ENCODE measurements at regions not wholly inside any gene's neighbourhood (a gene's known extent, or its start where the extent isn't known, plus 50 kb on each side); places are given as distances from the start of the nearest gene placed in this dataset.
"Not testable (repeated sequence)": the region's sequence is repeated elsewhere in the genome, so short reads cannot be mapped to it uniquely, and the experiment has no call there.

- FAIRE-seq (no peak), DNase-seq (ENCODE audit: low spot score) (no peak)
These were observed 273.0 kb upstream of the CTNND2 start for GRCh38 chr5:12177225-12177624.

GRCh38 chr5:12175914-12176585 is 271.8 kb upstream of the CTNND2 start:
- FAIRE-seq (no peak), DNase-seq (ENCODE audit: low spot score) (no peak)

- FAIRE-seq (no peak), DNase-seq (ENCODE audit: low spot score) (no peak)
These were observed 270.5 kb upstream of the CTNND2 start for GRCh38 chr5:12174734-12175133.

- FAIRE-seq (no peak), DNase-seq (ENCODE audit: low spot score) (no peak)
These were observed 265.3 kb upstream of the CTNND2 start for GRCh38 chr5:12169536-12169935.

GRCh38 chr5:12162863-12163262 is 258.6 kb upstream of the CTNND2 start:
- FAIRE-seq (no peak), DNase-seq (ENCODE audit: low spot score) (no peak)

- FAIRE-seq = no peak
- DNase-seq (ENCODE audit: low spot score) = no peak
These were observed 243.3 kb upstream of the CTNND2 start for GRCh38 chr5:12147513-12147912.

GRCh38 chr5:12141496-12141895 is 237.2 kb upstream of the CTNND2 start:
- no peak for FAIRE-seq
- DNase-seq (ENCODE audit: low spot score) = no peak

GRCh38 chr5:12133520-12133919 is 229.3 kb upstream of the CTNND2 start:
- FAIRE-seq (no peak), DNase-seq (ENCODE audit: low spot score) (no peak)

GRCh38 chr5:12131020-12131419 is 226.8 kb upstream of the CTNND2 start:
- FAIRE-seq = not testable (repeated sequence)

GRCh38 chr5:12125895-12126294 is 221.6 kb upstream of the CTNND2 start:
- no peak for DNase-seq (ENCODE audit: low spot score)
- FAIRE-seq = no peak

More at GRCh38 chr5:12131020-12131419, 226.8 kb upstream of the CTNND2 start:
- DNase-seq (ENCODE audit: low spot score) = not testable (repeated sequence)

GRCh38 chr5:12119657-12120056 is 215.4 kb upstream of the CTNND2 start:
- no peak for FAIRE-seq

GRCh38 chr5:12114075-12114474 is 209.8 kb upstream of the CTNND2 start:
- no peak for FAIRE-seq
- no peak for DNase-seq (ENCODE audit: low spot score)

More at GRCh38 chr5:12119657-12120056, 215.4 kb upstream of the CTNND2 start:
- DNase-seq (ENCODE audit: low spot score) = no peak

- no peak for DNase-seq (ENCODE audit: low spot score)
- FAIRE-seq = no peak
These were observed 208.8 kb upstream of the CTNND2 start for GRCh38 chr5:12113062-12113461.

GRCh38 chr5:12111261-12111660 is 207.0 kb upstream of the CTNND2 start:
- no peak for DNase-seq (ENCODE audit: low spot score)
- no peak for FAIRE-seq

GRCh38 chr5:12110629-12111028 is 206.4 kb upstream of the CTNND2 start:
- DNase-seq (ENCODE audit: low spot score) = no peak
- no peak for FAIRE-seq

- DNase-seq (ENCODE audit: low spot score) = no peak
- FAIRE-seq = no peak
These were observed 204.9 kb upstream of the CTNND2 start for GRCh38 chr5:12109075-12109688.

- no peak for DNase-seq (ENCODE audit: low spot score)
- FAIRE-seq = no peak
These were observed 197.9 kb upstream of the CTNND2 start for GRCh38 chr5:12102151-12102550.

- FAIRE-seq (no peak), DNase-seq (ENCODE audit: low spot score) (no peak)
These were observed 196.3 kb upstream of the CTNND2 start for GRCh38 chr5:12100542-12100941.

GRCh38 chr5:12099296-12099695 is 195.1 kb upstream of the CTNND2 start:
- DNase-seq (ENCODE audit: low spot score) (no peak), FAIRE-seq (peak; percentile 93)

GRCh38 chr5:12095808-12096281 is 191.6 kb upstream of the CTNND2 start:
- DNase-seq (ENCODE audit: low spot score) (no peak), FAIRE-seq (no peak)

GRCh38 chr5:12093586-12093985 is 189.3 kb upstream of the CTNND2 start:
- DNase-seq (ENCODE audit: low spot score) (no peak), FAIRE-seq (no peak)

GRCh38 chr5:12080761-12081160 is 176.5 kb upstream of the CTNND2 start:
- FAIRE-seq (no peak), DNase-seq (ENCODE audit: low spot score) (no peak)

GRCh38 chr5:12078286-12078685 is 174.0 kb upstream of the CTNND2 start:
- not testable (repeated sequence) for FAIRE-seq

More at GRCh38 chr5:12078286-12078685, 174.0 kb upstream of the CTNND2 start:
- not testable (repeated sequence) for DNase-seq (ENCODE audit: low spot score)

Measured in urothelium cell line (cell line).